ENCODE measurements at regions not wholly inside any gene's neighbourhood (a gene's known extent, or its start where the extent isn't known, plus 50 kb on each side); places are given as distances from the start of the nearest gene placed in this dataset.

GRCh38 chr11:45093761-45094455 lies 52.5 kb upstream of the PRDM11 start:
- H3K27me3 Mint-ChIP-seq, result peaks cover 36% of the 10 kb centered on the region
- DNase-seq, result no peak
- H3K4me1 Mint-ChIP-seq, result no peaks in the 10 kb centered on the region

DNA sequence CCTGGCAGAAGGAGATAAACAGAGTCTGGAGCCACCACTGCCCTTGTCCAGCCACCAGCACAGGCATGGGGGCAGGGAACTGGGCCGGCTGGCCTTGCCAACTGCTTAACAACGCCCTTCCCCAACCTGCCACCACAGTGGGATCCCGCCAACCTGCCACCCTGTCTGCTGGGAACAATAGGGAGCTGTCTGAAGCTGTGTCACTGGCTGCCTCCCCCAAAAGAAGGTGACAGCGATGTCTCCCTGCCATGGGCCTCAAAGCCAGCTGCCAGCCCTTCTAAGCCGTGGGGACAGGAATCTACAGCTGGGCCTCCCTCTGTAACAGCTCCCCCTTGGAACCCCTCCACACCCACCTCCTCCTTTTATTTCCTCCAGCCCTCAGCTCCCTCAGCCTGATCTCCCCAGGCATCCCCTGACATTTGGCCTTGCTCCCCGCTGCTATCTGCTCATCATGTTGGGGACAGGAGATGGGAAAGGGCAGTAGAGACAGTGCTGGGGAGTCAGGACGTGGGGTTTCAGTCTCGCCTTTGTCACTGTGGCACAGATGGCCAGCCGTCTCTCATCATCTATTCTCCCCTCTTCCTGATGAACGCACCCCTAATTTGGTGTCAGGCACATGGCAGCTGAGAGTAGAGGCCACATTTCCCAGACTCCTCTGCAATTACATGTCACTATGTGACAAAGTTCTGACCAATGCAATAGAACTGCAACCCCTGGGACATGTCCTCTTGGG lies 51.3 kb upstream of the PRDM11 start:
- H3K27me3 Mint-ChIP-seq, result peaks cover 39% of the 10 kb centered on the region
- CTCF ChIA-PET, result interaction anchor here (1.0 to 1.2 kb wide), 2 partner anchors 10 to 168 kb away, joined by 3 to 5 read pairs; no protein-coding TSS in a partner anchor
- no peak overlapping the region for H3K27ac Mint-ChIP-seq
- no peak overlapping the region for H3K4me3 Mint-ChIP-seq
- H3K9me3 Mint-ChIP-seq, result no peaks in the 10 kb centered on the region
- no peaks in the 10 kb centered on the region for H3K36me3 Mint-ChIP-seq
- no peak for DNase-seq
- H3K4me1 Mint-ChIP-seq, result no peaks in the 10 kb centered on the region

More at GRCh38 chr11:45093761-45094455, 52.5 kb upstream of the PRDM11 start:
- Mint-ChIP-seq H3K36me3 (no peaks in the 10 kb centered on the region), H3K9me3 (no peaks in the 10 kb centered on the region), H3K4me3 (no peak overlapping the region), H3K27ac (no peak overlapping the region)
- CTCF ChIA-PET, result interaction anchor here (0.8 to 1.7 kb wide), 4 partner anchors 9 to 167 kb away, joined by 3 to 9 read pairs (median 4); no protein-coding TSS in a partner anchor

DNA sequence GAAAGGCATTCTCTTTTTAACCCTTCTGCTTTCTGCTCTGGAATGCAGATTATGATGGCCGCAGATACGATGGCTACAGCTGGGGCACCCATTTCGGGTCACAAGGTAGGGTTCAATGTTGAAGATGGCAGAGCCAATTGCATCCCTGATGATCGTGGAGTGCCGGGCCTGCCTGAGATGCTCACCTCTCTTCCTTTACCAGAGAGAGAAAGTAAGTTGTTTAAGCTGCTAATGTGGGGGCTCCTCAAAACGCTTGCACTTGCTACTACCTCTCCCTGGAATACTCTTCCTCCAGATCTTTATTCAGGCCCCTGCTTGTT lies 50.8 kb upstream of the PRDM11 start:
- no peaks in the 10 kb centered on the region for H3K4me1 Mint-ChIP-seq
- H3K27me3 Mint-ChIP-seq, result peaks cover 41% of the 10 kb centered on the region
- CTCF ChIA-PET, result interaction anchor here (1.2 kb wide), 1 partner anchor 10 kb away, joined by 5 read pairs; no protein-coding TSS in a partner anchor
- H3K36me3 Mint-ChIP-seq, result no peaks in the 10 kb centered on the region
- DNase-seq, result no peak
- H3K27ac Mint-ChIP-seq, result no peak overlapping the region
- H3K9me3 Mint-ChIP-seq, result no peaks in the 10 kb centered on the region
- no peak overlapping the region for H3K4me3 Mint-ChIP-seq

- Mint-ChIP-seq H3K4me3 (no peak overlapping the region), H3K27ac (no peak overlapping the region), H3K9me3 (no peaks in the 10 kb centered on the region), H3K36me3 (no peaks in the 10 kb centered on the region), H3K4me1 (no peaks in the 10 kb centered on the region), H3K27me3 (peaks cover 48% of the 10 kb centered on the region)
- DNase-seq, result no peak
- CTCF ChIA-PET, result interaction anchor here (1.3 to 1.5 kb wide), 3 partner anchors 14 to 160 kb away, joined by 3 to 8 read pairs (median 4); no protein-coding TSS in a partner anchor
Measured at GRCh38 chr11:45096636-45097035, 49.8 kb upstream of the PRDM11 start.

All from activated naive CD4-positive, alpha-beta T cell treated with anti-CD3 and anti-CD28 coated beads, Interleukin-2, amount 10 ng/mL, durations not matched to agents 7 days and 5 days (primary cell).